NCI-H774 (cell line): ENCODE measurements at regions not wholly inside any gene's neighbourhood (a gene's known extent, or its start where the extent isn't known, plus 50 kb on each side); places are given as distances from the start of the nearest gene placed in this dataset.

ENCODE experiments used
- DNase-seq: peaks from one replicate; lab custom pipeline; 2025; lab: John Stamatoyannopoulos, UW

DNA sequence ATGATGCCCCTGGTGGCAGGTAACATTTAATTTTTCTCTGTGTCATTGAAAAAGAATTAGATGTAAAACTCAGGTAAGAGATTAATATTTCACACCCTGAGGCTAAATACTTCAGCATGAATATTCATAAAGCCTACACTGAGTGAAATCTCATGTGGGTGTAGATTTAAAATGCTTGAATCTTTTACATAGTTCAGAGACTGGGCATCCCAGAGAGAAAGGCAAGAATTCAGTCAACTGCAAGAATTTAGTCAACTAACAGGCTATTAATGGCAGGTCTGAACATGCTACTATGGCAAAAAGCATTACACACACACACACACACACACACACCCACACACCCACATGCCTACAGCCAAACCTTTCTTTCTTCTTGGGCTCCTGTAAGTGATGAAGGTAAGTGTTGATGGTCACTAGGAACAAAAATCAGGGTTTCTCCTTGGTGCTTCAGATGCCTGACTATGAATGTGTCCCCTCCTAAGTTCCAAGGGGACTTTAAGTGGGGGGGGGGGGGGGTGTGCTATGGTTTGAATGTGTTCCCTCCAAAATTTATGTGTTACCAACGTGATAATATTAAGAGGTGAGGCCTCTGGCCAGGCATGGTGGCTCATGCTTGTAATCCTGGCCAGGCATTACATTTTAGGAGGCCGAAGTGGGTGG is 63.7 kb upstream of the PSMD7 start:
- no peak for DNase-seq

- no peak for DNase-seq
Measured at GRCh38 chr16:74230126-74230525, 66.5 kb upstream of the PSMD7 start.

- no peak for DNase-seq
Measured at GRCh38 chr16:74226338-74226954, 70.2 kb upstream of the PSMD7 start.

DNA sequence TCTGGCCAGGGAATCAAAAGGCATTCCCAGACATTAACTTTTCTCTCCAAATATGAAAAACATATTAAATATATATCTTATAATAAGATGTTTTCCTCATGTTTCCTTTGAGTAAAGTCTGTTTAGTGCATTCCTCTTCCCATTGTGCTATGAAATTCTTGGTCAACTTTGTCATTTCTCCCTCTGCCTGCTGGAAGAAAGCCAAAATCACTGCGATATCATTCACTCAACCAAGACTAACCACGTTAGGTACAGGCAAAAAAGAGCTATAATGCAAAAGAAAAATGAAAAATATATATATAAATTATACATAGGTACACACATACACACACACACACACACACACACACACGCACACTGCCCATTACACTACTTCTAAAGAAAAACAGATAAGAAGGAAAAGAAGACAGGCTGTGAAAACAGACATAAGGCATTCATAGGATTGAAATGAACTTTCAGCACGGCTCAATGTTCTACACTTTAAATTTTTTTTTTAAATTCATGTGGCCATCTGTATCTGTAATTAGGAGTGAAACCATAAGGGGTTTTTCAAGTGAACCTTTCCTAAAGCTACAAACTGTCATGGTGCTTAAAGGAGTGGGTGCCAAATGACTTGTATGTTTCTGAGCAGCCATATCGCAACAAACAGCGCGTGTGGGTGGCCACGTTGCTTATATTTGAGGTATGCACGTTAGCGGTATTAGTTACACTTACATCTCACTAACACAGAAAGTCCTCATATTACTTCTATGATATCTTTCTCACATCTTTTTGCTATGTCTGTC is 71.6 kb upstream of the PSMD7 start:
- DNase-seq, result no peak

- no peak for DNase-seq
Measured at GRCh38 chr16:74221828-74222227, 74.8 kb upstream of the PSMD7 start.

DNA sequence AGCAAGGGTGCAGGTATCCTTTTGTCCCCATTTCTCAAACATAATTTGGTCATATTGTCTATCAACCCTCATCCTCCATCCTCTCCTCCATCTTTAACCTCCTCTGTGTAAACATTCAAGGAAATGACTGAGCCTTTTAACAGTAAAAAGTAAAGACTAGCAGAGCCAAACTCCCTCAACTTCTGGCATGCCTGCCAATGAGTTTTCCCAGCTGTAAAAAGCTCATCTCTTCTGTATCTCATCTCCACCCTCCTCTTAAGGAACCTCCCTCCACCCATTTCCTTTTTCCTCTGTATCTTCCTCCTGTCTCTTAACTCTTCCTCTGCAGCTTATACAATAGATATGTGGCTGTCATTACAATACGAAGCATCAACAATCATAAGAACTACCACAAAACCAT is 76.9 kb upstream of the PSMD7 start:
- DNase-seq, result no peak

DNA sequence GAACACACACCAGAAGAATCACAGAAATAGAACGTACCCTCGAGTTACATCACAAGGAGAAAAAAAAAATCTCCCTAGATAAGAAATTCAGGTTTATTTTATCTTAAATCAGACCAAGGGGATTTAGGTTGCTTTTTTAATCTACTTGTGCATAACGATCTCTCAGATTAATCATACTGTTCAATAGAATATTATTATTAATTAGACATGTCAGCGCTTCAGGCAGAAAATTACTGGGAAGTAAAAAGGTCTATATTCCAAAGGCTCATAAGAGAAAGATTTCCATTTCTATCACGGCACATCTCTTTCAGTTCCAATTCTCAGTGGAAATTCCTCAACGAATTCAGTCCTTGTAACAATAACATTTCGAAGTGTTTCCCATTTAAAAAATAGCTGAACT is 77.7 kb upstream of the PSMD7 start:
- no peak for DNase-seq

- DNase-seq, result no peak
Measured at GRCh38 chr16:74216319-74216718, 80.3 kb upstream of the PSMD7 start.

DNA sequence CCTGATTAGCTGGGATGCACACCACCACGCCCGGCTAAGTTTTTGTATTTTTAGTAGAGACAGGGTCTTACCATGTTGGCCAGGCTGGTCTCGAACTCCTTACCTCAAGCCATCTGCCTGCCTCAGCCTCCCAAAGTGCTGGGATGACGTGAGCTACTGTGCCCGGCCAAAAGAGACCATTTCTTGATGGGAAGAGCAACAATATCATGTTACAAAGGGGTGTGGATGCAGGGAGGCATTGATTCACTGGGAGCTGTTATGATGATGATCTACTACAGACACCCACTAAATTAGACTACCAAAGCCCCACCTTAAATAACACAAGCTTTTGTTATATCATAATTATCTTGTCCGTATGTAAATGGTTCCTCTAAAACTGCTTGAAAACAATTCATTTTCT is 81.4 kb upstream of the PSMD7 start:
- DNase-seq, result no peak

- no peak for DNase-seq
Measured at GRCh38 chr16:74213372-74213771, 83.2 kb upstream of the PSMD7 start.

GRCh38 chr16:74210245-74210644 is 86.4 kb upstream of the PSMD7 start:
- DNase-seq, result no peak

DNA sequence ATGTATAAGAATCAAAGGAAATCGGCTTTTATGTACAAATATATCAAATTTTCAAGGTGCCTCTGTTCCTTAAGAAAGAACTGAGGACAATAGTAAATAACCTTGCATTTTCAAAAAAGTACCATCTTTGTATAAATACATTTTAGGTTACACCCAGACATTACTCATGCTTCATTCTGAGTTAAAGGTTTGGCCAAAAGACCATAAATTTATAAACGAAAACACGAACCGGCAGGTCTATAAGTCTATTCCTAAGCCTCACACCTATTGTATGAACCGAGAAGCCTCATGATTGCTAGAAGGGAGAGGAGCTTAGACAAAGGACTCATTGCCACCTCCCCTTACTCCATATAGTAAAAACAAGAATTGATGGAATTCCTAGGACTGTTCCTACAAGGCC is 94.6 kb upstream of the PSMD7 start:
- DNase-seq, result no peak

DNA sequence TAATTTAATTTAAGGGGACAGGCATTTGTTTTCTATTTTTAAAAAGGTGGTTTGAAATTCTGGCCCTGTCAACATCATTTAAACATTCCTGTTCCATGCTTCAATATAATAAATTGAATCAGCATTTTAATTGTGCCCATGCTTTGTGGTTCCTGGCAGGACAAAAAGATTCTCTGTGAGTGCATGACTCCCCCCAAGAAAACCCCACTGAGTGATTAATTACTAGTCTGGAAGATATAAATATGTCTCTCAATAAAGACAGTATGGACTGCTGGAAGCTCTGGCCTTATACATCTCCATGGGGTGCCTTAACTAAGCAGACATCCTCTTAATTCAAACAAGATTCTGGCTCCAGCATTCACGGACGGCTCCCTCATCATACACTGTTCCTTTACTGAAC is 95.0 kb upstream of the PSMD7 start:
- no peak for DNase-seq

GRCh38 chr16:74200921-74201320 is 95.7 kb upstream of the PSMD7 start:
- DNase-seq, result no peak

GRCh38 chr16:74199842-74200124 is 96.8 kb upstream of the PSMD7 start:
- DNase-seq, result no peak

DNA sequence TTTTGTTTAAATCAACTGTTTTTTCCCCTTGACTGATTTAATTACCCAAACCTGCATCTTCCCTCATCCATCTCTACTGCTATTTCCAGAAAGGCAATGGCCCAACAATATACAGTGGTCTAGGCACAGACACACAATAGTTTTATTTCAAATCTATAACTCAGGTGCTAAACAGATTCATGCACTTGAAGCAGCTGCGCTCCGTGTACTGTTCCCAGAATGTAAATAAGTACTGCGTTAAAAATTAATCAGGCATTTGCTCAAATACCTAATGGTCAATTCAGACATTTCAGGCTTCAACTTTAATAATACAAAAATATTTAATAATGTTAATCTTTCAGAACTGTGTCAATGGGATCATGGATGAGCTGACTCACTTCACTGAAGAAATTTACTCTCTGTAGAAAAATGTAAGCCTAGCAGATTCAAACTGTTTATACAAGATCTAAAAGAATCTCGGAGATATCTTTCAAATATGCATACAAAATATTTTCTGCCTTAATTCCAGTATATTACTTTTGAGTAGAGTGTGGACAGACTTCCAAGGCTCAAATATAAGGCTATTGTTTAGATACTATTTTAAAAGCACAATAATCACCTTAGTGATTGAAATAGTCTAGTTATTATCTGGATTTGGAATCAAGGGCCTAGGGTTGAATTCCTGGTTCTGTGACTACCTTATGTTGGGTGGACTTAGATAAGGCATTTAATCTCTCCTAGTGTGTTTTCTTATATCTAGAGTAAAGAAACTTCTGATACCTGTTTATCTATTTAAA is 97.4 kb upstream of the PSMD7 start:
- DNase-seq, result no peak

GRCh38 chr16:74192281-74192797 is 104.3 kb upstream of the PSMD7 start:
- no peak for DNase-seq

DNA sequence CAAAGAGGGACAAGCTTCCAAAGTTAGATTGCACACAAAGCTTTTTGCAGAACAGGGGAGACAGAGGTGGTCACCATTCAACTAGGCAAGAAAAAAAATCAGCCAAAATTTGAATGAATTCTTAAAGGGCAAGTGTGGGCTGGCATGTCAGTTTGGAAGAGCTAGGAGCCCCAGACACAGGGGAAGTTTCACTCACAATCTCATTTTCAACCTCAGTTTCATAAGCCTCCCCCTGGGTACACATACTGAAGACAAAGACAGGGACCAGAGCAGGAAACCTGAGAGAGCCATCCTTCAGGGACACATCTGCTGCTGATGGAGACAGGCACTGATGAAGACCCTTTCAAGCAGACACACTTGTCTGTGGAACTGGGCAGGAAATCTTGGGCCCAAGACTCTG is 106.3 kb upstream of the PSMD7 start:
- no peak for DNase-seq

DNA sequence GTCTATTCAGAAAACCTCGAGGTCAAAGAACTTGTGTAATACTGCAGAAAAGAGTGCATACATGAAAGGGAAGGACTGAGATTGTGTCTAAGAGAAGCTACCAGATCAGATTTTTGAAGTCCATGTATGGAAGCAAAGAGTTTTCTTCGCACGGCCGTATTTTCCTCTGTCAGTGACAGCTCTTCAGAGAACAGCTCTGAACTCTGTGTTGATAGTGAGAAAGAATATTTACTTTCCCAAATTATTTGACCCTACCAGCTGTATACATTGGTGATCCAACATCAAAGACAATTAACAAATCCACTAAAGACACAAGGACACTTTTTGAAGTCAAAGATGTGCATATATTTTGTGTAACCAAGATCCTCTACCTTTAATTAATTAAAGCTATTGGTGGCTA is 107.8 kb upstream of the PSMD7 start:
- DNase-seq, result no peak

DNA sequence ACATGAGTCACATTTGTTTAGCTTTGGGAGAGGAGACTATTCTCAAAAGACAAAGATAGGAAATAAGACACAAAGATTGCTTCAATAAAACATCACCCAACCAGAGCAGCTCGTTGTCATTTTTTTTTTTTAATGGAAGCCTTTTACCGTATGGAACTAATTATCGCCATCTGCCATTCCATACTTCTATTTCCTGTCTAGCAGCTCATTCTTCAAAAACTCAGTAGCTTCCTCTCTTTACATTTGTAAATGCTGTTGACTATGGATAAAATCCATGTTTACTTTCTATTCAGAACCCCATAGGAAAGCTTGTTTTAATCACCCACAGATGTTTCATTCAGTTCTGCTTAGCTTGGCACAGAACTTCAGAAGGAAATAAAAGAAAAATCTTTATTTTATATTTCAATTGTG is 110.0 kb upstream of the PSMD7 start:
- peak; percentile 51 for DNase-seq

DNA sequence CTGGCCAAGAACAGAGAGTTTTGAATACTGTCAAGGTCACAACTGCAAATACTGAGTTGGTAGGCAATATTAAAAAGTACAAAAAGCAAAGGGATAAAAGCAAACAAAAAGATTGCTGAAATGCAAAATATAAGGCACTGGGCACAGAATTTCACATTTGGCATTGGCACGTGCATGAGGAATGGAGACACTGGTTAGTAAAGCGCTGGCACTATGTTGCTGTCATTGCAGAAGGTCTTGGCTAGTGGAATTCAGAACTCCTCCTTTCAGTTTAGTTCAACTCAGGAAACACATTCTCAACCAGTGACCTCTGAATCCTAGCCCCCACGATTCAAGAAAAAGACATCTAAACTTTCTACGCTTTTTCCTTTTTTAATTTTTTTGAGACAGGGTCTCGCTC is 111.8 kb upstream of the PSMD7 start:
- no peak for DNase-seq

DNA sequence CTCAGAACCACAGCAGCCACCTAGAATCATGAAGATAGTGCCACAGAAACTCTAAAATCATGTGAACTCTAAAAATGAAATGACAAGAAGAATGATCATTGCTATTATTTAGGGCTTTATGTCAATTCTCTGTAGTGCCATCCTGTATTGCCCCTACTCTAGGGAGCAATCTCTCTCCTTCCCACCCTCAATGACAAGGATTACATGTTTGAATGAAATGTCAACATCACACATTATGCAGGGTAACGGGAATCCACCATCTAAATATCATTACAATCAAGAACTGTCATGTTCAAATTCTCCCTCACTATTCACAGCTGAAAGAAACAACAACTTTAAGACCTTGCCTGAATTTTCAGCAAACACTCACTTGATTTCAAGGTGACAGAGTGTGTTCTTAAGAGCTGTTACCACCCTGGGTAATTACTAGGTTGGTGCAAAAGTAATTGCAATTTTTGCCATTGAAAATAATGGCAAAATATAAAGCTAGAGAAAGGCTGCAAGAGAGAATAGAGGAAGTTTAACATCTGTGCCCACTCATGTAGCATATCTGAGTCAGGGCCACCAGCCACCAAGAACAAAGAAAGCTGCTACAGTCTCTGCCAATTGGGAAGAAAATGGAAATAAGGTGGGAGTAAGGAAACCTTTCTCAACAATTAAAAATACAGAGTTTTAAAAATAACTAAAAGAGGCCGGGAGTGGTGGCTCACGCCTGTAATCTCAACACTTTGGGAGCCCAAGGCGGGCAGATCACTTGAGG is 112.8 kb upstream of the PSMD7 start:
- no peak for DNase-seq
